IMR-90 (cell line): ENCODE measurements at regions not wholly inside any gene's neighbourhood (a gene's known extent, or its start where the extent isn't known, plus 50 kb on each side); places are given as distances from the start of the nearest gene placed in this dataset.

Experiments
- CTCF ChIP-seq: conservative IDR thresholded peaks from 2 replicates; pipeline ENCODE4 v1.5.1; 2012; ENCODE audit warnings: mild to moderate bottlenecking, low read depth, low read length, improper control_type of control experiment
- MXI1 ChIP-seq: IDR thresholded peaks from 2 replicates; pipeline ENCODE4 v1.6.1; 2012; ENCODE audit warnings: low read depth, mild to moderate bottlenecking, low read length, moderate library complexity, borderline replicate concordance
- POLR2A ChIP-seq: IDR thresholded peaks from 2 replicates; pipeline ENCODE4 v1.6.1; 2012; ENCODE audit warnings: mild to moderate bottlenecking, low read depth, low read length
- SMC3 ChIP-seq: fragments of 150-350 bp; IDR thresholded peaks from 2 replicates; pipeline ENCODE4 v1.6.1; 2016; ENCODE audit warnings: low read depth, mild to moderate bottlenecking, antibody characterized with exemption, low read length, moderate library complexity
- TF ChIP-seq, protein P1 (sequence below): fragments of 150-350 bp; IDR thresholded peaks from 2 replicates; pipeline ENCODE4 v1.6.1; 2017; ENCODE audit warnings: mild to moderate bottlenecking, antibody characterized with exemption, low read length, low read depth

- no peak for TF ChIP-seq MXI1
- no peak for TF ChIP-seq CTCF
- no peak for TF ChIP-seq SMC3
- no peak for TF ChIP-seq POLR2A
- TF ChIP-seq, protein P1, sequence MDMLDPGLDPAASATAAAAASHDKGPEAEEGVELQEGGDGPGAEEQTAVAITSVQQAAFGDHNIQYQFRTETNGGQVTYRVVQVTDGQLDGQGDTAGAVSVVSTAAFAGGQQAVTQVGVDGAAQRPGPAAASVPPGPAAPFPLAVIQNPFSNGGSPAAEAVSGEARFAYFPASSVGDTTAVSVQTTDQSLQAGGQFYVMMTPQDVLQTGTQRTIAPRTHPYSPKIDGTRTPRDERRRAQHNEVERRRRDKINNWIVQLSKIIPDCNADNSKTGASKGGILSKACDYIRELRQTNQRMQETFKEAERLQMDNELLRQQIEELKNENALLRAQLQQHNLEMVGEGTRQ = no peak
Observed at GRCh38 chr12:43132291-43132690, 419.7 kb downstream of the ADAMTS20 start.
